ENCODE measurements at regions not wholly inside any gene's neighbourhood (a gene's known extent, or its start where the extent isn't known, plus 50 kb on each side); places are given as distances from the start of the nearest gene placed in this dataset.
"Not testable (repeated sequence)": the region's sequence is repeated elsewhere in the genome, so short reads cannot be mapped to it uniquely, and the experiment has no call there.

- DNase-seq: no peak
These were observed 119.0 kb upstream of the STARD4 start for GRCh38 chr5:111631328-111631727.

- DNase-seq: no peak
These were observed 116.6 kb upstream of the STARD4 start for GRCh38 chr5:111628901-111629300.

GRCh38 chr5:111627862-111628261 is 115.5 kb upstream of the STARD4 start:
- no peak for DNase-seq

- DNase-seq: no peak
These were observed 114.3 kb upstream of the STARD4 start for GRCh38 chr5:111626473-111627148.

GRCh38 chr5:111618623-111619271 is 106.4 kb upstream of the STARD4 start:
- DNase-seq: no peak

GRCh38 chr5:111615054-111615453 is 102.7 kb upstream of the STARD4 start:
- no peak for DNase-seq

DNA sequence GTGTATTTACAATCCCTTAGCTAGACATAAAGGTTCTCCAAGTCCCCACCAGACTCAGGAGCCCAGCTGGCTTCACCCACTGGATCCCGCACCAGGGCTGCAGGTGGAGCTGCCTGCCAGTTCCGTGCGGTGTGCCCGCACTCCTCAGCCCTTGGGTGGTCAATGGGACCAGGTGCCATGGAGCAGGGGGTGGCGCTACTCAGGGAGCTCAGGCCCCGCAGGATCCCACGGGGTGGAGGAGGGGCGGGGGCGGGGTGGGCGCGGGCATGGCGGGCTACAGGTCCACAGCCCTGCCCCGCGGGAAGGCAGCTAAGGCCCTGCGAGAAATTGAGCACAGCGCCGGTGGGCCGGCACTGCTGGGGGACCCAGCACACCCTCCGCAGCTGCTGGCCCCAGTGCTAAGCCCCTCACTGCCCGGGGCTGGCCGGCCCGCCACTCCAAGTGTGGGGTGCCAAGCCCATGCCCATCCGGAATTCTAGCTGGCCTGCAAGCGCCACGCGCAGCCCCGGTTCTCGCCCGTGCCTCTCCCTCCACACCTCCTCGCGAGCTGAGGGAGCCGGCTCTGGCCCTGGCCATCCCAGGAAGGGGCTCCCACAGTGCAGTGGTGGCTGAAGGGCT is 99.8 kb upstream of the STARD4 start:
- not testable (repeated sequence) for DNase-seq

DNA sequence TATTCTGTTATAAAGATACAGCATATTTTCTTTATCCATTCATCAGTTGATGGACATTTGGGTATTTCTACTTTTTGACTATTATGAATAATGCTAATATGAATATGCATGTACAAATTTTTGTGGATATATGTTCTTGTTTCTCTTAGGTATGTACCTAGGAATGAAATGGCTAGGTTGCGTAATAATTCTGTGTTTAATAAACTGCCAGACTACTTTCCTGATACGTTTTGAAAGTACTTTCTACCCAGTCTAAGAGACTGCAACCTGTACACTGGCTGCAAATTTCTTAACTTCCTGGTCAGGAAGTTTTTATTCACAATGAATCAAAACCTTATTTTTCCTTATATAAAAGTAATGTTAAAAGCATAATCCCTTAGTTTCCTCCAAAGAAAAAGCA is 93.9 kb upstream of the STARD4 start:
- DNase-seq: no peak

GRCh38 chr5:111603446-111603827 is 91.1 kb upstream of the STARD4 start:
- DNase-seq: no peak

GRCh38 chr5:111602817-111603445 is 90.6 kb upstream of the STARD4 start:
- DNase-seq: no peak

DNA sequence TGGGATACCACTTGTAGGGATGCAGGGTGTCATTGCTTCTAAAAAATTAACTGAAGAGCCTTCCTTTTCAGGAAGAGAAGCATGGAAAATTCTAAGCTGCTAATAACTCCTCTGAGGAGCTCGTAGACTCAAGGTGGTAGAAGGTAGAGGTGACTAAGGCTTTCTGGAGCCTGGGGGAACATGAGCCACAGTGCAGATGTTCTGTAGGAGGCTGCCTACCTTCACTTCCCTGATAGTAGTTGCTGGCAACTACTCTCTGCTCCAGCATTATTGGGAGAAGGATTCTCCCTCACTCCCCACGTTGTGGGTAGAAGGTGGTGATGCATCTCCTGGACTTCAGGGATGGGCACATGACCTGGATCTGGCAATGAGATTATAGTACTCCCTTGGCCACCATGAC is 86.7 kb upstream of the STARD4 start:
- DNase-seq: no peak

DNA sequence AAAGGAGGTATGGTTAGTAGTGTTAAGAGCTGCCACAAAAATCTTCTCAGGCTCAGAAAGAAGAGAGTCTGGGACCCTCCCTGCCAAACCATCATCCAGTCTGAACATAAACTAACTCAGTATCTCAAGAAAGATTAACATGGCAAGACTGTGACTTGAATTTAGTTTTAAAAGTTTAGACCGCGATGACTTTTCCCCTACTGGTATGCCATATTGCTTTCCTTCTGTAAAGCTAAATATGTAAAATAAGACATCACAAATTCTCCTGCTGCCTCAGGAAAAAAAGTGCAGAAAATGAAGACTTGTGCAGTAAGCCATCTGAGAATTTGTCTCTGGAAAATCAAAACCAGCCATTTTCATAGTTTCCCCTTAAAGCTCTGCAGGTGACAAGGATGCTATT is 85.2 kb upstream of the STARD4 start:
- DNase-seq: no peak

GRCh38 chr5:111596705-111597104 is 84.4 kb upstream of the STARD4 start:
- no peak for DNase-seq

DNA sequence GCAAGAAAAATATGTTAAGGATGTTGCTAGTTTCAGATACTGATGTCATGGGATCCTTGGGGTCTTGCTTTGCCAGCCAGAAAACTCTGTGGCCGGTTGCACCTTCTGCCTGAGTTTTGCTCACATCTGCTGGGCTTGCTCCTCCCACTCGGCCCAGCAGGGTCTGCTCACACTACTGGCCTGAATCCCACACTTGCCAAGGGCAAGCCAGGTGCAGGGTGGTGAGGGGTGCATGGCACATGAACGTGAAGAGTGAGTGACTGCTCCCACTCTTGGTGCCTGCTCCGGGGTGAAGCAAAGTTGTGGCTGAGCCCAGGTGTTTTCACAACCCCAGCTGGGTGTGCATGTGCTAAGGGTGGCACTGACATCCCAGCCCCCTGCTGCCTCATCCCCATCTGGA is 83.1 kb upstream of the STARD4 start:
- DNase-seq: no peak

GRCh38 chr5:111589316-111589715 is 77.0 kb upstream of the STARD4 start:
- DNase-seq: no peak

DNA sequence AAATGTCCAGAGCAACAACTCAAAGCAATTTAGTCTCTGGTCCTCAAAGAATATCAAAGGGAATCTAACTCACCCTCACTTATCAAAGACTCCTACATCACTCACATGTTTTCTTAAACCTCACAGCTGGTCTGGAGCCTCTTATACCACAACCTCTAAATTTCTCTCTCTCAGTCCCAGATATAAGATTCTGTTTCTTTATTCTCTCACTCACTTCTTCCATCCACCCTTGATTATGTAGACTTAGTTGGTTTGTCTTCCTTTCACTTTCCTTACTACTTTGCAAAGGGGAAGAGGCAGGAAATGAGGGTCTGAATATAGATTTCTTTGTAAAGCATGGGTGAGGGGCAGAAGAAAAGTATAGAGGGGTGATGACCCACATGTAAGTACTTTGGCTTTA is 75.4 kb upstream of the STARD4 start:
- DNase-seq: no peak

DNA sequence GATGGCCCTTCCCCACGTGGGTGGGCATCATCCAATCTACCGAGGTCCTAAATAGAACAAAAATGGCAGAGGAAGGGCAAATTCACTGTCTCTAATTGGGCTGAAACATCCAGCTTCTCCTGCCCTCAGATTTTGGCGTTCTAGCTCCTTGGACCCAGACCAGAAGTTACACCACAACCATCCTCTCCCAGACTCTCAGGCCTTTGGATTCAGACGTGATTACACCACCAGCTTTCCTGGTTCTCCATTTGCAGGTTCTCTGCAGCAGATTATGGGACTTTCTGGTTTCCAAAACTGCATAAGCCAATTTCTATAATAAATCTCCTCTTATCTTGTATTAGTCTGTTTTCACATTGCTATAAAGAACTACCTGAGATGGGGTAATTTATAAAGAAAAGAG is 73.6 kb upstream of the STARD4 start:
- no peak for DNase-seq

GRCh38 chr5:111585291-111585690 is 73.0 kb upstream of the STARD4 start:
- DNase-seq: no peak

- no peak for DNase-seq
These were observed 72.3 kb upstream of the STARD4 start for GRCh38 chr5:111584651-111585050.

DNA sequence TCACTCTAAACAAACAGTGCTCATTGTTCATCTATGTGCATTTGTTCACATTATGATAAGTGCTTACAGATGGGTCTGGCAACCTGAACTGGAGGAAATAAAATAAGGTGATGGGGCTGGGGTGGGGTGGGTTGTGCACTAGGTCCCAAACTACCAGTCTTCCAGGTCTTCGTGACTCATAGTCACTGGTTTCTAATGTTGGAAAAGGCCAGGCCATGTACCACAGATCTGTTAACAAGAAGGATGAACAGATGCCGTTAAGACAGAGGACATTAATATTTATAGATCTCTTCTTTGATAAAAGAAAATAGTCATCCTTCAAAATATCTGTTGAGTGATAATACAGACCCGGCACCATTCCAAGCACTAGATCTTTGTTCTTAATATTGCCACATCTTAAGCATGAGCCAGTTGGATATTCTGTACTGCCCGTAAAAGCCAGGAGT is 71.4 kb upstream of the STARD4 start:
- no peak for DNase-seq

- no peak for DNase-seq
These were observed 70.8 kb upstream of the STARD4 start for GRCh38 chr5:111582993-111583601.

GRCh38 chr5:111582451-111582850 is 70.1 kb upstream of the STARD4 start:
- DNase-seq: no peak

- no peak for DNase-seq
These were observed 68.6 kb upstream of the STARD4 start for GRCh38 chr5:111580956-111581355.

DNA sequence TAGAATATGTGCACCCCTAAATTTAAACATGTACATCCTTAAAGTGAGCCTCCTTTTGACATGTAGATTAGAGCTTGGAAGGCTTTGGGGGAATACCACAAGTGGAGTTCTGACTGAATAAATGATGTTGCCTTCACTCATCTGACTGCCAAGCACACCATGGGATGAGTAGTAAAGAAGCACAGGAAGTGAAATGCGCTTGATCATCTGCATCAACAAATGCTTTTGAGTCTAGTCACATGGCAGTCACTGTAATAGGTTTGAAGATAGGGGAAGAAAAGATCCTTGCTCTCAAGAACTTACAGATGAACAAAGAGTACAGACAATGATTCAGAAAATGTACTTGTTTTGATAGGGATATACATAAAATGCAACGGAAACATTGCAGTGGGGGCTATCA is 62.0 kb upstream of the STARD4 start:
- no peak for DNase-seq

Measured in NCI-H1092 treated with DMSO at 0.1 percent for 48 hours (cell line).